ENCODE measurements at regions not wholly inside any gene's neighbourhood (a gene's known extent, or its start where the extent isn't known, plus 50 kb on each side); places are given as distances from the start of the nearest gene placed in this dataset.
A peak's percentile ranks its signal among the peaks of the same experiment; 100 is the strongest.

GRCh38 chr18:67865400-67865799 is 348.9 kb upstream of the DSEL start:
- in situ Hi-C loops (cut with MboI; ENCODE audit: low pct_unique_long_range_greater_than_20kb, low sequenced_read_pairs) = no loop called here

GRCh38 chr18:67864677-67865340 is 348.3 kb upstream of the DSEL start:
- no peak for DNase-seq
- in situ Hi-C loops (cut with MboI; ENCODE audit: low pct_unique_long_range_greater_than_20kb, low sequenced_read_pairs) = no loop called here

More at GRCh38 chr18:67865400-67865799, 348.9 kb upstream of the DSEL start:
- no peak for DNase-seq

GRCh38 chr18:67862069-67862468 is 345.5 kb upstream of the DSEL start:
- in situ Hi-C loops (cut with MboI; ENCODE audit: low pct_unique_long_range_greater_than_20kb, low sequenced_read_pairs) = no loop called here
- no peak for DNase-seq

DNA sequence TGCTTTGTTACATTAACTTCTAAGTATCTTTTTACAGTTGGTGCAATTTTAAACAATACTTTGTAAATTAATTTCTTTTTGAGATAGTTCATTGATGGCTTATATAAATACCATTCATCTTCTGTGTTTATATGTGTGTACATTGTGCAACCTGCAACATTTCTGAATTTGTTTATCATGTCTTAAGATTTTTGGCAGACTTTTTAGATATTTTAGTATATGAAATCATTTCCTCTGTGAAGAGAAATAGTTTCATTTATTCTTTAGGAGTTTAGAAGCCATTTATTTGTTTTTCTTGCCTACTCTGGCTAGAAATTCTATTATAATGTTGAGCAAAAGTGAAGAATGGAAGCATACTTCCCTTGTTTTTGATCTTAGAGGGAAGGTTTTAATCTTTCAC is 337.8 kb upstream of the DSEL start:
- DNase-seq = no peak
- in situ Hi-C loops (cut with MboI; ENCODE audit: low pct_unique_long_range_greater_than_20kb, low sequenced_read_pairs) = no loop called here

GRCh38 chr18:67846422-67847098 is 330.0 kb upstream of the DSEL start:
- in situ Hi-C loops (cut with MboI; ENCODE audit: low pct_unique_long_range_greater_than_20kb, low sequenced_read_pairs) = no loop called here
- DNase-seq = no peak

DNA sequence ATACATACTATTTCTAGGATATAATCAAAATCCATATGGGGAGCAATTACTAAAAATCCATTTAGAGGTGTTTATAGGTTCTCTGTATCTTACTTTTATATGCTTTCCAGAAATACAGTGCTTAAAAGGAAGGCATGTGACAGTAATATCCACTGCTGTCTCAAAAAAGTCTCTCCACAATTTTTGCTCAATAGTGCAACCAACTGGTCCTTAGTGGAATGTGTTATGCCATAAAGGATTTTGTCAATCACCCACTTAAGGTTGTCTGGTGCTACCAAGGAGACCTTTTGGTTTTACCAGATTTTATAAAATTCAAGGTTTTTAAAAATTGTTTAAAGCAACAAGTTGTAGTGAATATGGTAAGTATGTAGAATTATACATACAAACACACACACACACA is 328.5 kb upstream of the DSEL start:
- no peak for DNase-seq
- in situ Hi-C loops (cut with MboI; ENCODE audit: low pct_unique_long_range_greater_than_20kb, low sequenced_read_pairs) = no loop called here

DNA sequence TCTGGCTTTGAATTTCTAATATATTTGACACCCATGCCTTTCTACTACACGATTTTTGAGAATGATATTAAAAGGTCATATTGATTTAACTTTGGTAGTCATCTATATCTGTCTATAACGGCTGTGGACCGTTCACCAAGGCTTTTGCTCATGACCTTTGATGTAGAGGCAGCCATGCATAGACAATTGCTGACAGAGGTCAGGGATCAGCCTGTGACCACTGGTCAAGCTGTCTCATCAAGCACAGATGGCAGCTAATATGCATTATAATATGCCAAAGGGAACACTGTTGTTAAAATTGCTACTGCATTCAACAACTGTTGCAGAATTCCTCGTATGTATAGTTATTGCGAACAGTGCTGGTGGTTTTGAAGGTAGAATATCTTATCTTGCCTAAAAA is 323.9 kb upstream of the DSEL start:
- in situ Hi-C loops (cut with MboI; ENCODE audit: low pct_unique_long_range_greater_than_20kb, low sequenced_read_pairs) = no loop called here
- DNase-seq = no peak

DNA sequence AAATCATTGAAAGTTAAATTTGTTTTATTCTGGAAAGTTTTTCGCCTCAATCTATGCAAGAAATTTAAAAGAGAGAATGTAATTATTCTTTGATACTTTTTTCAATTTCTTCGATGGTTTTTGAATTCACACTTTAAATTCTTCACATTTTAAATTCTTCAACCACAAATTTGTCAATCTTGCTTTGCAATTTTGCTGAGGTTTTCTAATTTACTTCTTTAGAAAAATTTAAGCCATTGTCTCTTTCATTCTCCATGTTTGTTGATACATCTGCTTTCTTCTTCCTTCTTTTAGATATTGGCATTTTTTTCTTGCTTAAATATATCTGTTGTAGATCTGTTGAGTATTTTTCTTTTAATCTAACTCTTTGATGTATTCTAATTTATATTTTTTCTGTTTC is 301.9 kb upstream of the DSEL start:
- DNase-seq = no peak
- in situ Hi-C loops (cut with MboI; ENCODE audit: low pct_unique_long_range_greater_than_20kb, low sequenced_read_pairs) = no loop called here

GRCh38 chr18:67815280-67815679 is 298.8 kb upstream of the DSEL start:
- in situ Hi-C loops (cut with MboI; ENCODE audit: low pct_unique_long_range_greater_than_20kb, low sequenced_read_pairs) = no loop called here
- DNase-seq = no peak

- no peak for DNase-seq
- in situ Hi-C loops (cut with MboI; ENCODE audit: low pct_unique_long_range_greater_than_20kb, low sequenced_read_pairs) = no loop called here
These were observed 297.0 kb upstream of the DSEL start for GRCh38 chr18:67813380-67814028.

- in situ Hi-C loops (cut with MboI; ENCODE audit: low pct_unique_long_range_greater_than_20kb, low sequenced_read_pairs) = no loop called here
- DNase-seq = no peak
These were observed 288.7 kb upstream of the DSEL start for GRCh38 chr18:67805261-67805660.

DNA sequence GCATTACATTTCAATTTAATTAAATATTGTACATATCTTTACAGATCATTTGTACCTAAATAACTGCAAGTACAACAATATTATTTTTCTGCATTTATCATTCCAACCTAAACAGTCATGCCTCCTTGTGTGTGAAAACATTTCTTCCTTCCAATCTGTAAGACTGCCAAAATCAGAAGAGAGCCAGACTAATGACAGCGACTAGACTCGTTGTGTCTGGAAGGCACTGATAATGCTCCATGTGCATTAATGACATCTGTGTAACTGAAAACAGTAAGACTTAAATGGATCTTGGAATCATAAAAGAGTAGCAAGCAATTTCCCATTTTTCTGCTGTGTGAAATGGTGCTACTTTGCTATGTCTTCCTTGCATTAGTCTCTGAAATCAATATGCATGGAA is 278.0 kb upstream of the DSEL start:
- no peak for DNase-seq
- in situ Hi-C loops (cut with MboI; ENCODE audit: low pct_unique_long_range_greater_than_20kb, low sequenced_read_pairs) = no loop called here

- no peak for DNase-seq
- in situ Hi-C loops (cut with MboI; ENCODE audit: low pct_unique_long_range_greater_than_20kb, low sequenced_read_pairs) = no loop called here
These were observed 274.0 kb upstream of the DSEL start for GRCh38 chr18:67790527-67790926.

- in situ Hi-C loops (cut with MboI; ENCODE audit: low pct_unique_long_range_greater_than_20kb, low sequenced_read_pairs) = no loop called here
- DNase-seq = no peak
These were observed 272.6 kb upstream of the DSEL start for GRCh38 chr18:67789165-67789545.

DNA sequence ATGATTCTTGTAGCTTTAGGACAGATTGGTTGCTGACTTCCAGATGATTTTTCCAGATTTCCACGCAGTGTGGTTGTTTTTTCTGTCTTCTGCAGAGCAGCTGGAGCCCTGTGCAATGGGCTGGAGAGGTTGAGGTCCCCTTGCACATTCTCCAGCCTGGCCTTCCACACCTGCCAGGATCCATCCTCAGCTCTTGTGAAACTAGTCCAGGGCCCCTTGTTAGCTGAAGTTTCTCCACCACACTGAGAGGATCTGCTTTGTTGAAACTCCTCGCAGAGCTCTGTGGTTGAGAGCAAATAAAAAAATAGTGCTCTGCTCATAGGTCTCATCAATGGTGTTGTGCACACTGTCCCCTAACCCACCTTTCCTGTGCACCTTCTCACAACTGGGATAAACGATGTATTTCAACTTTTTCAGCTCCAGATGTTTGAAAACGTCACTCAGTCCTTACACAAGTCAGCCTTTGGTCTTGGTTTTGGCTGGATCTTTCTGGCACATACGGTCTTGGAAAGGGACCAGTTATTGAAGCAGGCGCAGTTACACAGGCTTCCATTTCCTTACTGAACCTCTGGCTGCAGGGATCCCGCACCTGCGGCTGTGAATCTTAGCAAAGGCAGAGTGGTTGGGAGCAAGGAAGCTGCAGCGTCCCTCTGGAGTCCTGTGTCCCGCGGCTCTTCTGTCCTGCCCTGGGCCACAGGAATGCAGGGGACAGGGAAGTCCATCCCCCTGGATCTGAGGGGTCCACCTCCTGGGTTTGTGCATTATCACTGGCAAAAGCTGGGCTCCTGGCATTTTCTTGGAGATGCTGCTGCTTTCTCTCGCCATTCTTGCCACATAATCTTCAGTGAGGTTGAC is 272.0 kb upstream of the DSEL start:
- in situ Hi-C loops (cut with MboI; ENCODE audit: low pct_unique_long_range_greater_than_20kb, low sequenced_read_pairs) = no loop called here
- DNase-seq = no peak

DNA sequence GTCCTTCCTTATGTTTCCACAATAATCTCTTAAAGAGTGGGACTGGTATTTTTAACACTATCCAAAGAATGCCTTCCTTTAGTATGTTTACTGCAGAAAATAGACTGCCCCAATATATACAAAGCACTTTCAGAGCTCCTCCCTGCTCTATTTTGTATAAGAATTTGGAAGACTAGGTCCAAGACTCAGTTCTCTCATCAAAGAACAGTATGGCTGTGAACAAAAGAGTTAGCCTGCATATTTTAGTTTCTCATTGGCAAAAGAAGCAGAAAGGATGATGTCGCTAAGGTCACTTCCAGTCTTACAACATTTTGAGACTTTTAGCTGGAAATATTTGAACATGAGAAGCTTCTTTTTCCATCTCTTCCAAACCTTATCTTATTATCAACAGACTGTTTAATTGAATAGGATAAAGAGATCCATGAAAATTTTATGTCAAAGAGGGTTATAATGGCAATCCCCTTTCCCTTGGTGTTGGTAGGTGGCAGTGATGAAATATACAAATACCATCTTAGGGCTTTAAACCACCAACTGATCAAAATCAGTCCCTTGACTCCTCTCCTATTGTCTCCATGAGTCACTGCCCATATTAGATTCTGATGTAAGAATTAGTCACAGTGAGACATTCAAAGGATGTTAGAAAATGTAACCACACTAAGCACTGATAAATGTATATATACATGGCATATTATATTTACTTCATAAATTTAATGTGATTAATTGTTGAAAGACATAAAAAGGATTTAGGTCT is 266.9 kb upstream of the DSEL start:
- no peak for DNase-seq
- in situ Hi-C loops (cut with MboI; ENCODE audit: low pct_unique_long_range_greater_than_20kb, low sequenced_read_pairs) = no loop called here

DNA sequence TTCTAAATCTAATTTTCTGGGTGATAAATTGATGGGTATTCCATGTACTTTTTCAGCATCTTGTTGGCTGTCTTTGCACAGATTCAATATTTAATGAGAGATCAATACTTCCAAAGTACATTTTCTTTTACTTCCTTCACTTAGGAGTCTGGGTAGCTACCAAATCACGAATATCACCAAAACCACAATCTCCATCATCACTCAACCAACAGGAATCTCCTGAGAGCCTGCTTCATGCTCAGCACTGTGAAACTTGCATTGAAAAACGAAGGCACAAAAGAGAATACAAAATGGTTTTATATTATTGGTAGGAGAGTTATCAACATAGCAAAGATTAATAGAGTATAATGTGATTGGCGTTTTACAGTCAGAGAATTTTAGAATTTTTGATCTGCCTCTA is 261.5 kb upstream of the DSEL start:
- DNase-seq = no peak

DNA sequence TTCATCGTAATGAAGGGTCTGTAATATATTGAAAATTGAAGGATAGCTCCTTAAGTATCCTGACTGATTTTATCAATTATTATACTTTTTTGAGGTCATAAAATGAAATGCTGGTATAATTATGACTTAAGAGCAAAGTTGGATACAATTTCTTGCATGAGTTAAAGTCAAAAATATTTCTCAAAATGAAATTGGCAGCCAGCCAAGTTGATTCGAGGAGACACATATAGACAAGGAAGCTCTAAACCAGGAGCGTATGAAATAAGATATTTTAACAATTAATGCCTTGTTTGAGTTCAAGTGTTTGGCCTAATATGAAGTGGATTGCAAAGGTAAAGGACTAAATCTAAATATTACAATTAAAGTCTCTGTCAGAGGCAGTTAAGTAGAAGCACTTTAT is 260.4 kb upstream of the DSEL start:
- in situ Hi-C loops (cut with MboI; ENCODE audit: low pct_unique_long_range_greater_than_20kb, low sequenced_read_pairs) = no loop called here
- peak; percentile 1 for DNase-seq

More for the DNA sequence above, 261.5 kb upstream of the DSEL start:
- in situ Hi-C loops (cut with MboI; ENCODE audit: low pct_unique_long_range_greater_than_20kb, low sequenced_read_pairs) = no loop called here

GRCh38 chr18:67771271-67771670 is 254.8 kb upstream of the DSEL start:
- in situ Hi-C loops (cut with MboI; ENCODE audit: low pct_unique_long_range_greater_than_20kb, low sequenced_read_pairs) = no loop called here
- no peak for DNase-seq
